ENCODE measurements at regions not wholly inside any gene's neighbourhood (a gene's known extent, or its start where the extent isn't known, plus 50 kb on each side); places are given as distances from the start of the nearest gene placed in this dataset.

DNA sequence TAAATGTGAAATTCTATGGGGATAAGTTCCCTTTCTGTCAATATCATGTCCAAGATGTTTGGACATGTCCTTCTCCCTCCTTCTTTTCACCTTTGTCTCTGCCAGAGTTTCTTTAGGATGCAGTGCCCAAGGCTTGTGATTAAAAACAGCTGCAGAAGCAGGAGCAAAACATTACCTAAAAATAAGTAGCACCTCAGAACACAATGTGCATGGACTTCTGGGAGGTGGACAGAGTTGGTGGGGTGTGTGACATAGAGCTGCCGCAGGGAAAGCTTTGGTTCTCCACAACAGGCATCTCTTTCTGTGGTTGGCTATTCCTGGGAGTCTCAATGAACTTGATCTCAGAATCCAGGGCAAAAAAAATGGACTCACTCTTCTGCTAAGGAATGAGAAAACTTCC, 97.0 kb downstream of the SEC61B start:
- Histone ChIP-seq H4K20me1 (ENCODE audit: insufficient read depth) (no peaks in the 10 kb centered on the region), H2AFZ (no peak overlapping the region), H3K36me3 (ENCODE audit: low read depth) (no peaks in the 10 kb centered on the region), H3K4me2 (ENCODE audit: unreplicated experiment) (no peak overlapping the region), H3K4me1 (ENCODE audit: insufficient read depth) (no peaks in the 10 kb centered on the region), H3F3A (ENCODE audit: insufficient read depth) (no peaks in the 10 kb centered on the region), H3K27ac (no peak overlapping the region), H3K4me3 (no peak overlapping the region), H3K79me2 (ENCODE audit: insufficient read depth) (no peaks in the 10 kb centered on the region), H3K27me3 (replicated peaks; ENCODE audit: insufficient read depth) (no peaks in the 10 kb centered on the region), H3K9ac (no peak overlapping the region), H3K9me2 (ENCODE audit: insufficient read depth) (no peaks in the 10 kb centered on the region), H3K9me3 (ENCODE audit: low read depth) (no peaks in the 10 kb centered on the region)
- DNase-seq, result no peak
- TF ChIP-seq EZH2 (IDR thresholded peaks at IDR 0.05; ENCODE audit: insufficient read depth, poor library complexity, severe bottlenecking) (no peak), EZH2phosphoT487 (IDR thresholded peaks at IDR 0.05; ENCODE audit: insufficient read depth, low read depth) (no peak)
- in situ Hi-C loops (cut with MboI), result no loop called here
- 93 to 100% methylated on average over 1 of the region's 1 CpG for WGBS, 2 experiments (ENCODE audit: low coverage in 1 of 2, low lambda C conversion rate in 2 of 2, missing lambda C conversion rate in 2 of 2)

DNA sequence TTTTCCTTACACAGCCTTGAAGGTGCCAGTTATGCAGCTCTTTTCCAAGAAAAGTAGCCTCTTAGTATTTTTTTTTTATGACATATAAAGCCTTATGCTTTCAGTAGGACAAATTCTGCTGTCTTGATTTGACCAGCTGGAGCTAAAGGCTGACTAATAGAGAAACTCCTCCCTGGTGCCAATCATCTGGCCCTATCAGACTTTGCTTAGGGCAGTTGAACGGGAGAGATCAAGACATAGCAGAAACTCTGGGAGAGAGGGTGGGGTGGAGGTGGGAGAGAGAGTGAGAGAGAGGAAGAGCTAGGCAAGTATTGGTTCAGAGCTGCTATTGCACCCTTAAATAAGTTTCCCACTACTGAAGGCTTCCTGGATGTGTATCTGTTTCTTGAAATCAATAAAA, 100.2 kb downstream of the SEC61B start:
- H3K9me2 ChIP-seq (ENCODE audit: insufficient read depth), result no peaks in the 10 kb centered on the region
- H3K9ac ChIP-seq, result no peak overlapping the region
- H3K27ac ChIP-seq, result no peak overlapping the region
- DNase-seq, result no peak
- H3F3A ChIP-seq (ENCODE audit: insufficient read depth), result no peaks in the 10 kb centered on the region
- no peaks in the 10 kb centered on the region for H3K9me3 ChIP-seq (ENCODE audit: low read depth)
- H3K4me2 ChIP-seq (ENCODE audit: unreplicated experiment), result no peak overlapping the region
- H3K4me1 ChIP-seq (ENCODE audit: insufficient read depth), result no peaks in the 10 kb centered on the region
- no peaks in the 10 kb centered on the region for H3K36me3 ChIP-seq (ENCODE audit: low read depth)
- TF ChIP-seq EZH2 (IDR thresholded peaks at IDR 0.05; ENCODE audit: insufficient read depth, poor library complexity, severe bottlenecking) (no peak), EZH2phosphoT487 (IDR thresholded peaks at IDR 0.05; ENCODE audit: insufficient read depth, low read depth) (no peak)
- in situ Hi-C loops (cut with MboI), result no loop called here
- 0 to 7% methylated on average over 1 of the region's 1 CpG for WGBS, 2 experiments (ENCODE audit: low coverage in 1 of 2, low lambda C conversion rate in 2 of 2, missing lambda C conversion rate in 2 of 2)
- no peak overlapping the region for H3K4me3 ChIP-seq
- H4K20me1 ChIP-seq (ENCODE audit: insufficient read depth), result no peaks in the 10 kb centered on the region
- H3K27me3 ChIP-seq (replicated peaks; ENCODE audit: insufficient read depth), result no peaks in the 10 kb centered on the region
- H2AFZ ChIP-seq, result no peak overlapping the region
- H3K79me2 ChIP-seq (ENCODE audit: insufficient read depth), result no peaks in the 10 kb centered on the region

DNA sequence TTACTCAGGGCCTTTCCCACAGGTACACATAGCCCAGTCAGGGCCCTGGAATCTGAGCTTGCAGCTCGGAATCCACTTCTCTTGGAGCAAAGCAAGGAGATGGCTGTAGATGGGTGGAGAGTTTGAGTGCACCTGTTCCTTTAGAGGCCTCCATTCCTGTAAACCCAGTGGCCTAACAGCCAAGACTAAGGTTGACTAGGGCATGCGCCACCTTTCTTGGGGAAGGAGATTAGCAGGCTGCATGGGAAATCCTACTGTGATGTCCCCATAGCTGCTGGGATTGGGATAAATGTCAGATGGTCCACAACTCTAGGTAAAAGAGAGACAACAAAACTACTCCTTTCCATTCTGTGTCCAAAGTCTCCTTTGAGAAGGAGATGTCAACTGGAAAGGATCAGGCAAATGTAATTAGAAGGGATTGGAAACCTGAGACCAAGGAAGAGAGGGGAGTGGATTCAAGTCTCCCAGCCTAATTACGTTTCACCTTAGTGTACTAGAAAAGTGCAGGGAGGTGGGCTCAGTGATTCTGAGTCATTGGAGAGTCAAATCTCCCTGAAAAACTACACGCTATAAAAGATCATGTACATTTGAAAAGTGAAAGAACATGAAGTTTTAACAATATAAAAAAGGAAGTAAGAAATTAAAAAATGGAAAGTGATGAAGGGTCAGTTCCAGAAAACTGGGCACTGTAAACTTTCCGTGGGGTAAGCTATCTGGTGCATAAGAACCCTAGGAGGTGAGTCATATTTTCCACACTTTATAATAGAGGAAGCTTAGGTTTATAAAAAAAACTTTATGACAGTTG, 104.2 kb downstream of the SEC61B start:
- Histone ChIP-seq H3K9me2 (ENCODE audit: insufficient read depth) (no peaks in the 10 kb centered on the region), H4K20me1 (ENCODE audit: insufficient read depth) (no peaks in the 10 kb centered on the region), H3K9me3 (ENCODE audit: low read depth) (no peaks in the 10 kb centered on the region), H3K36me3 (ENCODE audit: low read depth) (no peaks in the 10 kb centered on the region), H3K4me2 (ENCODE audit: unreplicated experiment) (no peak overlapping the region), H2AFZ (no peak overlapping the region), H3K27ac (no peak overlapping the region), H3K4me1 (ENCODE audit: insufficient read depth) (no peaks in the 10 kb centered on the region), H3K9ac (no peak overlapping the region), H3K27me3 (replicated peaks; ENCODE audit: insufficient read depth) (no peaks in the 10 kb centered on the region), H3K4me3 (no peak overlapping the region), H3F3A (ENCODE audit: insufficient read depth) (no peaks in the 10 kb centered on the region), H3K79me2 (ENCODE audit: insufficient read depth) (no peaks in the 10 kb centered on the region)
- DNase-seq, result peak; percentile 21
- TF ChIP-seq EZH2 (IDR thresholded peaks at IDR 0.05; ENCODE audit: insufficient read depth, poor library complexity, severe bottlenecking) (no peak), EZH2phosphoT487 (IDR thresholded peaks at IDR 0.05; ENCODE audit: insufficient read depth, low read depth) (no peak)
- in situ Hi-C loops (cut with MboI), result no loop called here
- 87 to 88% methylated on average over 5 of the region's 5 CpGs for WGBS, 2 experiments (ENCODE audit: low coverage in 1 of 2, low lambda C conversion rate in 2 of 2, missing lambda C conversion rate in 2 of 2)

DNA sequence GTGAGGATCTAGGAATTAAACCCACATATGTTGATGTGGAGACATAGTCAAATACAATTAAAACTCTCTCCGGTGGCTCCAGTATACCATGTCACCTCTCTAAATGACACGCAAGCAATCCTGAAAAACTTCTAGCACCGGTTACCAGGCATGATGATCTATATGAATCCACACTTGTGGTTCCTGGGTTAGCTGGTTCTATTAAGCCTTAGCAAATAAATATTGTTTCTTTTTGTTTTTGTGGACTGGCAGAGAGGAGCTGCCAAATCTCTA, 104.8 kb downstream of the SEC61B start:
- no peaks in the 10 kb centered on the region for H3K9me2 ChIP-seq (ENCODE audit: insufficient read depth)
- no peaks in the 10 kb centered on the region for H3F3A ChIP-seq (ENCODE audit: insufficient read depth)
- no peak for TF ChIP-seq EZH2 (IDR thresholded peaks at IDR 0.05; ENCODE audit: insufficient read depth, poor library complexity, severe bottlenecking)
- TF ChIP-seq EZH2phosphoT487 (IDR thresholded peaks at IDR 0.05; ENCODE audit: insufficient read depth, low read depth), result no peak
- no peaks in the 10 kb centered on the region for H3K9me3 ChIP-seq (ENCODE audit: low read depth)
- DNase-seq, result no peak
- H3K4me3 ChIP-seq, result no peak overlapping the region
- H3K27me3 ChIP-seq (replicated peaks; ENCODE audit: insufficient read depth), result no peaks in the 10 kb centered on the region
- H3K27ac ChIP-seq, result no peak overlapping the region
- in situ Hi-C loops (cut with MboI), result no loop called here
- no peaks in the 10 kb centered on the region for H4K20me1 ChIP-seq (ENCODE audit: insufficient read depth)
- no peaks in the 10 kb centered on the region for H3K79me2 ChIP-seq (ENCODE audit: insufficient read depth)
- 76 to 80% methylated on average over 3 of the region's 3 CpGs for WGBS, 2 experiments (ENCODE audit: low coverage in 1 of 2, low lambda C conversion rate in 2 of 2, missing lambda C conversion rate in 2 of 2)
- H3K36me3 ChIP-seq (ENCODE audit: low read depth), result no peaks in the 10 kb centered on the region
- no peak overlapping the region for H2AFZ ChIP-seq
- H3K4me1 ChIP-seq (ENCODE audit: insufficient read depth), result no peaks in the 10 kb centered on the region
- no peak overlapping the region for H3K4me2 ChIP-seq (ENCODE audit: unreplicated experiment)
- H3K9ac ChIP-seq, result no peak overlapping the region

DNA sequence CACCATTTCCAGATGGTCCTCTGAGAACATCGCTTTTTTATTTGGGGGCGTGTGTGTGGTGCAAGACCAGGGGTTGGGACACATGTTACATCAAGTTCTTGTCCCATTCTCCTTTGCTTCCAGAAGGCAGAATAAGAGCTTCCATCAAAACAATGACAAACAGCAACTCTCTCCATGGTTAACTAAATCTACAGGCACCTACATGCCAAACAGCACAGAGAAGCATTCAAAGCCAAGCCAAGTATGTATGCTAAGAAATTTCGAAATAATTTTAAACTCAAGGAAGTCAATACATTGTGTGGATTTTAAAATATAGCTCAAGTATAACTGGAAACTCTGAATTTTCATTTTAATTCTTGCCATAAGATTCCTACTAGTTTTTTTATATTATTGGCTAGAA, 105.6 kb downstream of the SEC61B start:
- Histone ChIP-seq H3K27me3 (replicated peaks; ENCODE audit: insufficient read depth) (no peaks in the 10 kb centered on the region), H3K4me3 (no peak overlapping the region), H4K20me1 (ENCODE audit: insufficient read depth) (no peaks in the 10 kb centered on the region), H3K9me3 (ENCODE audit: low read depth) (no peaks in the 10 kb centered on the region), H3K4me2 (ENCODE audit: unreplicated experiment) (no peak overlapping the region), H3K9me2 (ENCODE audit: insufficient read depth) (no peaks in the 10 kb centered on the region), H2AFZ (no peak overlapping the region), H3K27ac (no peak overlapping the region), H3K36me3 (ENCODE audit: low read depth) (no peaks in the 10 kb centered on the region), H3K79me2 (ENCODE audit: insufficient read depth) (no peaks in the 10 kb centered on the region), H3F3A (ENCODE audit: insufficient read depth) (no peaks in the 10 kb centered on the region), H3K9ac (no peak overlapping the region), H3K4me1 (ENCODE audit: insufficient read depth) (no peaks in the 10 kb centered on the region)
- DNase-seq, result no peak
- in situ Hi-C loops (cut with MboI), result no loop called here
- no peak for TF ChIP-seq EZH2phosphoT487 (IDR thresholded peaks at IDR 0.05; ENCODE audit: insufficient read depth, low read depth)
- TF ChIP-seq EZH2 (IDR thresholded peaks at IDR 0.05; ENCODE audit: insufficient read depth, poor library complexity, severe bottlenecking), result no peak
- 62 to 63% methylated on average over 3 of the region's 3 CpGs for WGBS, 2 experiments (ENCODE audit: low coverage in 1 of 2, low lambda C conversion rate in 2 of 2, missing lambda C conversion rate in 2 of 2)
